B cell (primary cell): ENCODE measurements at regions not wholly inside any gene's neighbourhood (a gene's known extent, or its start where the extent isn't known, plus 50 kb on each side); places are given as distances from the start of the nearest gene placed in this dataset.

ENCODE experiments used
- ATAC-seq: fragments of 200-7000 bp; cut with Tn5 transposase; one replicate; pipeline ENCODE4 v1.10.0; 2021; ENCODE audit warnings: low read depth, mild to moderate bottlenecking, moderate number of reproducible peaks, moderate library complexity
- CTCF ChIA-PET: fragments of 350-600 bp; sonication (Branson Sonifier 250); formaldehyde crosslinking; loops from one replicate; lab custom pipeline; 2021; ENCODE audit warnings: antibody characterized with exemption, inconsistent platforms; lab: Charles Lee
- POLR2A ChIA-PET: fragments of 350-600 bp; sonication (Branson Sonifier 250); formaldehyde crosslinking; loops from one replicate; lab custom pipeline; 2021; ENCODE audit warnings: antibody characterized with exemption; lab: Charles Lee
- DNase-seq: peaks from one replicate; pipeline ENCODE4 v3.0.0; 2013
- H2AFZ ChIP-seq: 2 replicates; pipeline ENCODE4 v1.6.1; 2012; ENCODE audit warnings: mild to moderate bottlenecking, low read depth, low read length; ENCODE audit not compliant: insufficient read depth, poor library complexity, severe bottlenecking
- H3K27ac ChIP-seq, 2 donors: 1 replicate in 1 of 2; 2 replicates in 1 of 2; pipeline ENCODE4 v1.5.1; 2012 to 2013; ENCODE audit warnings: low read length in 2 of 2, mild to moderate bottlenecking in 2 of 2, moderate library complexity in 1 of 2
- H3K27me3 ChIP-seq, 4 experiments: fragments of 200-600 bp in 1 of 4; sonication (generic) in 1 of 4; replicated peaks in 1 of 4; 1 replicate in 2 of 4; 2 replicates in 2 of 4; pipeline versions ENCODE4 v1.6.1 to v1.7.0; 2013 to 2016; ENCODE audit warnings: low read length in 3 of 4, mild to moderate bottlenecking in 2 of 4, mixed read lengths in 1 of 4, moderate library complexity in 1 of 4; ENCODE audit not compliant: insufficient read depth in 4 of 4, control insufficient read depth in 3 of 4; ENCODE audit errors: control extremely low read depth in 1 of 4
- H3K36me3 ChIP-seq, 2 experiments: replicated peaks in 1 of 2; 1 replicate in 1 of 2; 2 replicates in 1 of 2; pipeline versions ENCODE4 v1.6.1 to v1.7.1; 2013; ENCODE audit warnings: low read length in 1 of 2; ENCODE audit not compliant: insufficient read depth in 2 of 2, control insufficient read depth in 1 of 2; ENCODE audit errors: control extremely low read depth in 1 of 2, extremely low read depth in 1 of 2
- H3K4me1 ChIP-seq, 2 donors: fragments of 200-600 bp in 1 of 2; sonication (generic) in 1 of 2; 1 replicate in 1 of 2; 2 replicates in 1 of 2; pipeline versions ENCODE4 v1.5.1 to v1.6.1; 2013 to 2017; ENCODE audit warnings: low read length in 2 of 2; ENCODE audit not compliant: control insufficient read depth in 2 of 2, insufficient read depth in 2 of 2
- H3K4me2 ChIP-seq: replicated peaks from 2 replicates; pipeline ENCODE3; 2012; ENCODE audit warnings: mild to moderate bottlenecking, low read depth, low read length; ENCODE audit not compliant: poor library complexity, severe bottlenecking
- H3K4me3 ChIP-seq, 5 experiments: fragments of 200-600 bp in 1 of 5; sonication (generic) in 1 of 5; 1 replicate in 3 of 5; 2 replicates in 2 of 5; pipeline versions ENCODE4 v1.5.1 to v1.7.0; 2011 to 2016; ENCODE audit warnings: low read length in 4 of 5, mild to moderate bottlenecking in 4 of 5, low read depth in 2 of 5, control low read depth in 1 of 5, moderate library complexity in 1 of 5; ENCODE audit not compliant: insufficient read depth in 1 of 5; ENCODE audit errors: control extremely low read depth in 1 of 5, extremely low read depth in 1 of 5
- H3K79me2 ChIP-seq: fragments of 200-600 bp; sonication (generic); one replicate; pipeline ENCODE4 v1.6.0; 2016; ENCODE audit warnings: low read length; ENCODE audit not compliant: control insufficient read depth, insufficient read depth
- H3K9ac ChIP-seq: fragments of 200-600 bp; sonication (generic); 2 replicates; pipeline ENCODE4 v1.6.1; 2017; ENCODE audit warnings: mild to moderate bottlenecking, low read length, moderate library complexity
- H3K9me3 ChIP-seq, 3 donors: one replicate each; pipeline versions ENCODE4 v1.6.1 to v1.7.1; 2013; ENCODE audit warnings: low read length in 2 of 3; ENCODE audit not compliant: control insufficient read depth in 2 of 3, insufficient read depth in 1 of 3; ENCODE audit errors: control extremely low read depth in 1 of 3
- H4K20me1 ChIP-seq: 2 replicates; pipeline ENCODE4 v1.6.0; 2012; ENCODE audit warnings: mild to moderate bottlenecking, low read length; ENCODE audit not compliant: insufficient read depth, control insufficient read depth, poor library complexity, severe bottlenecking
- H3K27ac Mint-ChIP-seq: one replicate; pipeline ENCODE4 v1.8.0; 2021; ENCODE audit warnings: mixed read lengths
- H3K27me3 Mint-ChIP-seq: one replicate; pipeline ENCODE4 v1.8.0; 2021; ENCODE audit warnings: mixed read lengths
- H3K4me1 Mint-ChIP-seq: one replicate; pipeline ENCODE4 v1.8.0; 2021; ENCODE audit warnings: mixed read lengths
- H3K4me3 Mint-ChIP-seq: one replicate; pipeline ENCODE4 v1.8.0; 2021; ENCODE audit warnings: mixed read lengths
- H3K9me3 Mint-ChIP-seq: one replicate; pipeline ENCODE4 v1.8.0; 2022; ENCODE audit warnings: mixed read lengths; ENCODE audit not compliant: insufficient read depth
- EZH2 ChIP-seq: IDR thresholded peaks from 2 replicates; pipeline ENCODE4 v1.6.1; 2012; ENCODE audit warnings: borderline replicate concordance, low read depth, mild to moderate bottlenecking, moderate library complexity, low read length; ENCODE audit not compliant: insufficient read depth, poor library complexity, severe bottlenecking
- WGBS: methylation state at CpG from one replicate; pipeline ENCODE4 v1.1.5; 2013; ENCODE audit warnings: missing lambda C conversion rate; ENCODE audit not compliant: insufficient coverage; 5-methylcytosine and 5-hydroxymethylcytosine counted together
- intact Hi-C: fragments of 100-400 bp; cut with micrococcal nuclease; formaldehyde crosslinking; loops from one replicate; pipeline ENCODE4 v1.10.0; 2022
- TF ChIP-seq, protein P1 (sequence below): fragments of 200-600 bp; IDR thresholded peaks from one replicate; pipeline ENCODE4 v1.8.0; 2022; ENCODE audit warnings: antibody characterized with exemption, mild to moderate bottlenecking

DNA sequence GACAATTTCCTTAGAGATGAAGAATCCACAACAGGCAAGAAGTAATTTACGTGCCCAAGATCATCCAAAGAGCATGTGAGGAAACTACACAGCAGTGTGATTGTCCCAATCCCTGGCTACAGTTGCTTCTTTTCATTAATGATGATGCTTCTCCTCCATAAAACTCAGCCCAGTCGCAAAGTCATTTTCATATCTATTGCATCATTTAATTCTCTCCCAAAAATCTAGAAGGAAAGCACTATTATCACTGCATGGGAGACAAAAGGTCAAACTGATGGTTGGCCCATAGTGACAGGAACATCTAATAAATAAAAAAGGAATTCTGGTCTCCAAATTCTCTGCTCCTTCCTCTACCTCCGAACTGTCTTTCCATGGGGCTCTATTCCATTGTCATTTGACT lies 103.5 kb upstream of the SERP2 start:
- H2AFZ ChIP-seq, result no peak overlapping the region
- 100% methylated on average over 2 of the region's 3 CpGs for WGBS
- peaks cover 19% of the 10 kb centered on the region for H3K4me1 Mint-ChIP-seq
- no peak for ATAC-seq
- no peak overlapping the region for H3K4me2 ChIP-seq
- intact Hi-C loops, result loop anchor here (5.0 to 10.0 kb wide), 5 partner anchors 128 to 1995 kb away; partner anchors contain the start of genes AKAP11, EPSTI1 and TSC22D1
- no peak overlapping the region for H3K4me3 Mint-ChIP-seq
- no peaks in the 10 kb centered on the region for H3K9me3 ChIP-seq
- peaks cover 13 to 17% of the 10 kb centered on the region in 2 donors for H3K4me1 ChIP-seq
- no peaks in the 10 kb centered on the region for H3K36me3 ChIP-seq
- H3K27me3 ChIP-seq, result peaks cover 0 to 18% (median 0%) of the 10 kb centered on the region in 4 experiments
- H3K79me2 ChIP-seq, result no peaks in the 10 kb centered on the region
- POLR2A ChIA-PET, result no interaction called here
- H3K27me3 Mint-ChIP-seq, result no peaks in the 10 kb centered on the region
- no peak overlapping the region for H3K4me3 ChIP-seq
- H3K27ac ChIP-seq, result no peak overlapping the region
- no peaks in the 10 kb centered on the region for H3K9me3 Mint-ChIP-seq
- DNase-seq, result no peak
- no peaks in the 10 kb centered on the region for H4K20me1 ChIP-seq
- no peak overlapping the region for H3K9ac ChIP-seq
- TF ChIP-seq, protein P1, sequence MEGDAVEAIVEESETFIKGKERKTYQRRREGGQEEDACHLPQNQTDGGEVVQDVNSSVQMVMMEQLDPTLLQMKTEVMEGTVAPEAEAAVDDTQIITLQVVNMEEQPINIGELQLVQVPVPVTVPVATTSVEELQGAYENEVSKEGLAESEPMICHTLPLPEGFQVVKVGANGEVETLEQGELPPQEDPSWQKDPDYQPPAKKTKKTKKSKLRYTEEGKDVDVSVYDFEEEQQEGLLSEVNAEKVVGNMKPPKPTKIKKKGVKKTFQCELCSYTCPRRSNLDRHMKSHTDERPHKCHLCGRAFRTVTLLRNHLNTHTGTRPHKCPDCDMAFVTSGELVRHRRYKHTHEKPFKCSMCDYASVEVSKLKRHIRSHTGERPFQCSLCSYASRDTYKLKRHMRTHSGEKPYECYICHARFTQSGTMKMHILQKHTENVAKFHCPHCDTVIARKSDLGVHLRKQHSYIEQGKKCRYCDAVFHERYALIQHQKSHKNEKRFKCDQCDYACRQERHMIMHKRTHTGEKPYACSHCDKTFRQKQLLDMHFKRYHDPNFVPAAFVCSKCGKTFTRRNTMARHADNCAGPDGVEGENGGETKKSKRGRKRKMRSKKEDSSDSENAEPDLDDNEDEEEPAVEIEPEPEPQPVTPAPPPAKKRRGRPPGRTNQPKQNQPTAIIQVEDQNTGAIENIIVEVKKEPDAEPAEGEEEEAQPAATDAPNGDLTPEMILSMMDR, result no peak
- no peak for TF ChIP-seq EZH2
- CTCF ChIA-PET, result interaction anchor here (1.0 kb wide), 1 partner anchor 169 kb away, joined by 3 read pairs; no protein-coding TSS in a partner anchor
- no peak overlapping the region for H3K27ac Mint-ChIP-seq

DNA sequence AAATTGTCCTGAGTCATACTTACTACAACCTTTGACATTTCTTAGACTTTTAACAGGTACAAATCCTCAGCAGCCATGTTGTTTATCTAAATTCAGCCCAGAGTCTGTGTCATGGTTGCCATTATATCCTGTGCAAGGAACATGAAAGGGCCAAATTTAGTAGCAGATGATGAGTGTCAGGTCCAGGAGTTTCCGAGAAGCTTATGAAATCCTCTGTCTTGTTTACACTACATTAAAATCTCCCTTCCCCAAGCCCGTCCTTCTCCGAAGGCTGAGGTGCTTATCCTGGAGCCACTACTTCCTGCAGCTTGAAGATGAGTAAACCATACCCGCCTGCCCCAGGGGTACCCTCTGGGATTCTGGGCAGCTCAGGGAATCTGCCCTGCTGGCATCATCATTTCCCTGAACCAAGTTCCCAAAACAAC lies 102.6 kb upstream of the SERP2 start:
- POLR2A ChIA-PET, result no interaction called here
- H3K27ac Mint-ChIP-seq, result no peak overlapping the region

More for the DNA sequence above, 102.6 kb upstream of the SERP2 start:
- no peak for ATAC-seq
- no peaks in the 10 kb centered on the region for H3K36me3 ChIP-seq
- H3K4me3 ChIP-seq, result no peak overlapping the region
- no peak overlapping the region for H3K9ac ChIP-seq
- no peaks in the 10 kb centered on the region for H4K20me1 ChIP-seq
- intact Hi-C loops, result loop anchor here (5.0 to 10.0 kb wide), 5 partner anchors 129 to 1996 kb away; partner anchors contain the start of genes AKAP11, EPSTI1 and TSC22D1
- peaks cover 0 to 13% (median 0%) of the 10 kb centered on the region in 4 experiments for H3K27me3 ChIP-seq
- H3K27ac ChIP-seq, result no peak overlapping the region
- peaks cover 28% of the 10 kb centered on the region for H3K4me1 Mint-ChIP-seq
- 89% methylated on average over 3 of the region's 4 CpGs for WGBS
- H3K79me2 ChIP-seq, result no peaks in the 10 kb centered on the region
- peaks cover 22 to 26% of the 10 kb centered on the region in 2 donors for H3K4me1 ChIP-seq
- DNase-seq, result no peak
- no peak overlapping the region for H3K4me3 Mint-ChIP-seq
- H3K4me2 ChIP-seq, result no peak overlapping the region
- H3K9me3 ChIP-seq, result no peaks in the 10 kb centered on the region
- H3K9me3 Mint-ChIP-seq, result no peaks in the 10 kb centered on the region
- no peaks in the 10 kb centered on the region for H3K27me3 Mint-ChIP-seq
- H2AFZ ChIP-seq, result no peak overlapping the region
- TF ChIP-seq, protein P1, result no peak
- no peak for TF ChIP-seq EZH2
- CTCF ChIA-PET, result interaction anchor here (0.9 to 1.3 kb wide), 4 partner anchors 9 to 168 kb away, joined by 3 to 4 read pairs (median 3); no protein-coding TSS in a partner anchor
